ENCODE measurements at regions not wholly inside any gene's neighbourhood (a gene's known extent, or its start where the extent isn't known, plus 50 kb on each side); places are given as distances from the start of the nearest gene placed in this dataset.
"Not testable (repeated sequence)": the region's sequence is repeated elsewhere in the genome, so short reads cannot be mapped to it uniquely, and the experiment has no call there.

DNA sequence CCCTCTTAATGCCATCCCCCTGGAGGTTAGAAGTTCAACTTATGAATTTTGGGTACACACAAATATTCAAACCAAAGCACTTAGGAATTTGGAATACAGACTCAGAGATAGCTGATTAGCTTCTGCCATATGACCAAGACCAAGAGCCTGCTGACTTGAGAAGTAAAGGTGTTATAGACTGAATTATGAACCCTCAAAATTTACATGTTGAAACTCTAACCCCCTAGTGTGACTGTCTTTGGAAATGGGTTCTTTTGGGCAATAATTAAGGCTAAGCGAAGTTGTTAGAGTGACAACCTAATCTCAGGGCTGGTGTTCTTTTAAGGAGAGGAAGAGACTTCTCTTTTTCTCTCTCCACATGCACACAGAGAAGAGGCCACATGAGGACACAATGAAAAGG is 151.2 kb downstream of the COX18 start:
- no peak overlapping the region for H3K27ac Mint-ChIP-seq
- no peak for DNase-seq
- H3K4me1 Mint-ChIP-seq, result no peaks in the 10 kb centered on the region
- H3K27me3 Mint-ChIP-seq, result peaks cover 6% of the 10 kb centered on the region
- peaks cover 2% of the 10 kb centered on the region for H3K9me3 Mint-ChIP-seq
- H3K4me3 Mint-ChIP-seq, result no peak overlapping the region
- no peaks in the 10 kb centered on the region for H3K36me3 Mint-ChIP-seq

DNA sequence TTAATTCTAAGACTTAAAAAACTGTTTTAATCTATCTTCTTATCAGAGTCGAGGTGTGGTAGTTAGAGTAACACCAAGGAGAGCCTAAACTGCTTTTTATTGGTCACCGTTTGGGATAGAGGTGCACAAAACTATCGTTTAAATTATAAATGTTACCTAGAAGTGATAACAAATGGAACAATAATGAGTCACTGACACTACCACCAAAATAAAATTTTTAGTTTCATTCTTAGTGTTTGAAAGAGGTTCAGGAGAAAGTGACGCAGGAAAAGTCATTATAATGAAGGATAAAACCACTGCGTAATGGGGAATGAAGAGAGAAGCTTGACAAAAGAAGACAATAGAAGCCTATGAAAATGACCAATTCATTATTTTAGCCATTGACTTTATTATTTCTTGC is 158.2 kb downstream of the COX18 start:
- no peak for DNase-seq
- H3K27me3 Mint-ChIP-seq, result peaks cover 14% of the 10 kb centered on the region
- no peak overlapping the region for H3K27ac Mint-ChIP-seq
- no peak overlapping the region for H3K4me3 Mint-ChIP-seq
- H3K4me1 Mint-ChIP-seq, result no peaks in the 10 kb centered on the region
- no peaks in the 10 kb centered on the region for H3K36me3 Mint-ChIP-seq
- no peaks in the 10 kb centered on the region for H3K9me3 Mint-ChIP-seq

DNA sequence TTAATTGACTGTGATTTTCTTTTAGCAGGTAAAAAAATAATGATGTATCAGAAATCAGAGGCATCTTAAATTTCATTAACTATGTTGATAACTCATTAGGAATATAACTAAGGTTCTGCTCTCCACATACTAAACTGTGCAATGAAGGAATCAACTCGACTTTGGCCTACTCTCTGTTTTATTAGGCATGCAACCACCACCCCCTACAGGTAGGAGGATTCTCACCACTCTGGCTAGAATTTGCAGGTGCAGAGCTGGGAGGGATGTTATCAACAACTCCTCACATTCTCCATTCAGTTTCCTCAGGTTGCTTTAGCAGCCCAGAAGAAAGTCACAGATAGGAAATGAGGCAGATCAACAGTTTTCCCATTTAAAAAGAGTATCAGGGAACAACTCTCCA is 160.1 kb downstream of the COX18 start:
- no peaks in the 10 kb centered on the region for H3K4me1 Mint-ChIP-seq
- H3K27me3 Mint-ChIP-seq, result peaks cover 8% of the 10 kb centered on the region
- H3K27ac Mint-ChIP-seq, result no peak overlapping the region

DNA sequence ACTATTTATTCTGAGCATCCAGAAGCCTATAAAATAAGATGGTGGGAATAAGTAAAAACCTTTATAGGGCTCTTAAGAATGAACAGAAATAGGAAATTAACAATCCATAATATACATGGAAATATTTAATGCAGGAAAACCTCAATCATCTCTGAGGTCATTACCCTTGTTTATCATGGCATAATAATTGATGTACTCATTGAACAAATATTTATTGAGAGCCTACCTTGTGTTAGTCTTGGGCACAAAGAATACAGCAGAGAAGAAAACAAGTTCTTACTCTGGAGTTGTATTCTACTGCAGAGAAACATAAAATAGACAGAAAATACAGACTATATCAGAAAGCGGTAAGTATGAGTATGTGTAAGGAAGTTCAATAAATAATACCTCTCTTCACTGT is 167.2 kb downstream of the COX18 start:
- Mint-ChIP-seq H3K27me3 (no peaks in the 10 kb centered on the region), H3K27ac (no peak overlapping the region), H3K9me3 (no peaks in the 10 kb centered on the region), H3K36me3 (no peaks in the 10 kb centered on the region), H3K4me3 (no peak overlapping the region), H3K4me1 (no peaks in the 10 kb centered on the region)
- DNase-seq, result no peak

More for the DNA sequence above, 160.1 kb downstream of the COX18 start:
- H3K9me3 Mint-ChIP-seq, result no peaks in the 10 kb centered on the region
- H3K4me3 Mint-ChIP-seq, result no peak overlapping the region
- DNase-seq, result no peak
- H3K36me3 Mint-ChIP-seq, result no peaks in the 10 kb centered on the region

DNA sequence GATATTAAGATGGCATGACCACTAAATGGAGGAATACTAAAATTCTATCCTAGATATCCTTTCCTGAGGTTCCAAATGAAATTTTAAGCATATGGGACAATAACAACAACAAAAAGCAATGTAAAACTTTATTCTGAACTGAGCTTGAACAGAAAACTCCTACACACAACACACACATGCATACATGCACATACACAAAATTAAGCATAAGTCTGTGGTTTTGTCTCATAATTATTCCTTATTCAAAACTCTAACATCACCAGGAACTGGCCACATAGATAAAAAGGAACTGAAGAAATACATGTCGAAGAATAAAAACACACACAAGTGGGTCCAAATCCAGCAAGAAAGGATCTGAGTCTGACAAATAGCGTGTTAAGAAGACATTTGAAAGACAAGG is 168.0 kb downstream of the COX18 start:
- Mint-ChIP-seq H3K36me3 (no peaks in the 10 kb centered on the region), H3K27ac (no peak overlapping the region), H3K9me3 (no peaks in the 10 kb centered on the region), H3K4me1 (no peaks in the 10 kb centered on the region), H3K4me3 (no peak overlapping the region), H3K27me3 (no peaks in the 10 kb centered on the region)
- DNase-seq, result no peak

DNA sequence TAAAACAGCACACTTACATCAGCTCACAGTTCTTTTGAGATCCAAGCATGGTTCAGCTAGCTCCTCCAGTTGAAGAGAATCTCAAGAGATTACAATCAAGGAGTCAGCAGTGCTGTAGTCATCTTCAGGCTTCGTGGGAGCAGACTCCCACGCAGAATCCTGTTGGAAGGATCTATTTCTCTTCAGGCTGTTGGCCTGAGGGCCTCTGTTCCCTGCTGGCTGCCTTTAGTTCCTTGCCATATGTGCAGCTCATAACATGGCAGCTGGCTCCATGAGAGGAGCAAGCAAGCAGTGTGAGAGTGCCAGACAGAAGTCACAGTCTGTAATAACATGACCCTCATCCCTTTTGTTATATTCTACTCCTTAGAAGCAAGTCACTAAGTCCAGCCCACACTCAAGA is 168.6 kb downstream of the COX18 start:
- Mint-ChIP-seq H3K36me3 (no peaks in the 10 kb centered on the region), H3K27me3 (no peaks in the 10 kb centered on the region), H3K4me1 (no peaks in the 10 kb centered on the region), H3K4me3 (no peak overlapping the region), H3K27ac (no peak overlapping the region), H3K9me3 (no peaks in the 10 kb centered on the region)
- no peak for DNase-seq

DNA sequence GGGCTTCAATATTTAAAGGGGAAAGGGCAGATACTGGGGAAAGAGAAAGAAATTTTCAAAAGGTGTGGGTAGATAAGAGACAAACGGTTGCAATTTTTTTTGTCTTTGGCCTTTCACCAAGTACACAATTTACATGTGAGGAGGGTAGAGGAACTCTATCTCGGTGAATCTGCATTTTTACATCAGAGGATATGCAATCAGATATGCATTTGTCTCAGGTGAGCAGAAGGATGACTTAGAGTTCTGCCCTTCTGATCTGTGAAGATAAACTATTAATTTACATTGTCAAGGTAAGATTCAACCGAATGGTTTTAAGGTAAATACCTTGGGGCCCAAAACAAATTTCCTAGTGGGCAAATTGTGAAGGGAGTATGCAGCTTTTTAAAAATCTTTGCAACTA is 169.9 kb downstream of the COX18 start:
- no peak overlapping the region for H3K27ac Mint-ChIP-seq
- H3K4me1 Mint-ChIP-seq, result no peaks in the 10 kb centered on the region
- no peaks in the 10 kb centered on the region for H3K36me3 Mint-ChIP-seq
- no peaks in the 10 kb centered on the region for H3K9me3 Mint-ChIP-seq
- H3K4me3 Mint-ChIP-seq, result no peak overlapping the region
- no peak for DNase-seq
- peaks cover 4% of the 10 kb centered on the region for H3K27me3 Mint-ChIP-seq

DNA sequence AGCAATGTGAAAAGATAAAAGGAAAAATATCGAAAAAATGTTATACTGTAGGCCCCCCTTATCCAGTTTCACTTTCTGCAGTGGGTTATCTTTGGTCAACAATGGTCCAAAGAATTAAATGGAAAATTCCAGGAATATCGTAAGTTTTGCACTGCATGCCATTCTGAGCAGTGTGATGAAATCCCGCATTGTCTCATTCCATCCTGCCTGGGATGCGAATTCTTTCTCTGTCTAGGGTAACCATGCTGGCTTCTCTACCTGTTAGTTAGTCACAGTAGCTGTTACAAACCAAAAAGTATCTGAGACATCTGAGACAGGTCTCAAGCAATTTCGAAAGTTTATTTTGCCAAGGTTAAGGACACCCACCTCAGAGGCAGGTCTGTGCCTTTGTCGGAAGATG is 170.3 kb downstream of the COX18 start:
- H3K27me3 Mint-ChIP-seq, result peaks cover 4% of the 10 kb centered on the region

DNA sequence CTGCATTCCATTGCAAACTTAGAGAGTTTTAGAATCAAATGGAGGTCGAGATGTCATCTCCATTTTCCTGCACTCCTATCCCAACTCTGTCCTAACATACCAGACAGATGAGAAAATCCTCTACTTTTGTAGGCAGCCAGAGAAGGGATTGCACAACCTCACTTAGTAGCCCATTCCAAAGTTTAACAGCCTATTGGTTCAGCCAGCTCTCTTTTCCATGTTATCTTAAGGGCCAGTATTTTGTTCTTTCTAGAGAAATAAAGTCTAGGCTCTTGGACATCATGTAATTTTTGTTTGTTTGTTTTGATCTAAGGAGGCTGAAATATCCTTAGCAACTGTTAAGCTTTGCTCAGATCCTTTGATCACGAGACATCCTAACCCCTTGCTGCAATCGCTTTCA is 173.0 kb downstream of the COX18 start:
- peaks cover 11% of the 10 kb centered on the region for H3K27me3 Mint-ChIP-seq

More for the DNA sequence above, 170.3 kb downstream of the COX18 start:
- H3K4me1 Mint-ChIP-seq, result no peaks in the 10 kb centered on the region
- no peak overlapping the region for H3K27ac Mint-ChIP-seq
- no peaks in the 10 kb centered on the region for H3K9me3 Mint-ChIP-seq
- H3K36me3 Mint-ChIP-seq, result no peaks in the 10 kb centered on the region
- no peak overlapping the region for H3K4me3 Mint-ChIP-seq
- no peak for DNase-seq

DNA sequence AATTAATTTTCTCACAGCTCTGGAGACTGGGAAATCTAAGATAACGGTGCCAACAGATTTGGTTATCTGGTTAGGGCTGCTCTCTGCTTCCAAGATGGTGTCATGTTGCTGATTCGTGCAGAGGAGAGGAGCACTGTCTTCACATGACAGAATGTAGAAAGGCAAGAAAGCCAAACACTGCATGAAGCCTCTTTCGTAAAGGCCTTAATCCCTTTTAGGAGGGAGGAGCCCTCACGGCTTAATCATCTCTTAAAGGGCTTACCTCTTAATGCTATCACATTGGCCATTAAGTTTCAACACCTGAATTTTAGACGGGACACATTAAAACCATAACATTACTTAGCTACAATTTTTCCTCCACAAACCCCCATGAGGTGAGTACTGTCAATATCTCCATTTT is 174.1 kb downstream of the COX18 start:
- H3K27me3 Mint-ChIP-seq, result peaks cover 20% of the 10 kb centered on the region
- H3K4me3 Mint-ChIP-seq, result no peak overlapping the region
- no peaks in the 10 kb centered on the region for H3K9me3 Mint-ChIP-seq
- no peak overlapping the region for H3K27ac Mint-ChIP-seq
- H3K36me3 Mint-ChIP-seq, result no peaks in the 10 kb centered on the region
- H3K4me1 Mint-ChIP-seq, result no peaks in the 10 kb centered on the region
- DNase-seq, result no peak

More for the DNA sequence above, 173.0 kb downstream of the COX18 start:
- H3K4me1 Mint-ChIP-seq, result no peaks in the 10 kb centered on the region
- no peak for DNase-seq
- no peak overlapping the region for H3K4me3 Mint-ChIP-seq
- H3K27ac Mint-ChIP-seq, result no peak overlapping the region
- no peaks in the 10 kb centered on the region for H3K36me3 Mint-ChIP-seq
- H3K9me3 Mint-ChIP-seq, result no peaks in the 10 kb centered on the region

DNA sequence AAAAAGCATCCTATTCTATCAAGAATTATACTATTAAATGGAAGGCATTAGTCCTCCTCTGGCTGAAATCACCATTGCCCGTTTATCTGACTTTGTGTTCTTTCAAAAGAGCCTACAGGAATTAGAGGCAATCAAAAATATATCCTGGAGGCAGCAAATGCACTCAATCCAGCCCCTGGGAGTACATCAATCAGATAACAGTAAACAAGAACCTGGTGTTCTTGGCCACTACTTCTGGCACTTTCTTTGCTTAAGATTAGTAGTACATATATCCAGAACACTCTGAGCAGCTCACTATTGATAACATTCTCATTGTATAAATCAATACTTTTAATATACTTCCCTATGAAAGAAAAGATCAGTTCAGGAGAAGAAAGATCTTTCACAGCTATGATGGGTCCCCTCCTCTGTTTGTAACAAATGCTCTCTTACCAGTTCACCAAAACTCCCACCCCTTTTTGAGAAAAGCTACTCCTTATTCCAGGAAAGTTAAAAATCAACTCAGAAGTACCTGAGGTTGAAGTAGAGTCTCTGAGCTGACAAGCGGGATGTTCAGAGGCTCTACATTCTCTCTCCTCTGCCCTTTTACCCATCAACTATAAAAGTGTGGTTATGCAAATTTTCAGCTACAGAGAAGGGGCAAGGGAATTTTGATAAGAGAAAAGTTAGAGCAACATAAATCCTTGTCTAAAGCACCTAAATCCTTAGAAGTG is 176.0 kb downstream of the COX18 start:
- Mint-ChIP-seq H3K27ac (no peak overlapping the region), H3K4me3 (no peak overlapping the region), H3K4me1 (no peaks in the 10 kb centered on the region), H3K36me3 (no peaks in the 10 kb centered on the region), H3K9me3 (no peaks in the 10 kb centered on the region), H3K27me3 (peaks cover 20% of the 10 kb centered on the region)
- no peak for DNase-seq

DNA sequence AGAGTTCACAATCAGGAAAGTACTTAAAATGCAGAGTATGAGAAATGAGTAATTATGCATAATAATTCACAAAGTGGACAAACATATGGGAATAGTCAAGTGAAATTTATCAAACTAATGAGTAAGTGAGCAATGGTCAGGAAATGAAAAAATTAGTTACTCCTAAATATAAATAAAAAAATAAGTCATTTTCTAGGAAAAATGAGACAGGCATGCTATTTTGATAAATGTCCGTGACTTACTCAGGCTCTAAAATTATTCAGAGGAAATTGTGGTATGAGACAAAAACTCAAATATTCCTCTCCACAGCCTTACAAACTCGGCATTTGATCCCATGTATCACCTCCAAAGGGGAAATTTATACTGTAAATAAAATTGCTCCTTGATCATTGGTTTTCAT is 181.2 kb downstream of the COX18 start:
- H3K4me3 Mint-ChIP-seq, result no peak overlapping the region
- no peaks in the 10 kb centered on the region for H3K9me3 Mint-ChIP-seq
- H3K27me3 Mint-ChIP-seq, result peaks cover 17% of the 10 kb centered on the region
- no peaks in the 10 kb centered on the region for H3K4me1 Mint-ChIP-seq
- H3K36me3 Mint-ChIP-seq, result no peaks in the 10 kb centered on the region
- no peak overlapping the region for H3K27ac Mint-ChIP-seq
- no peak for DNase-seq

DNA sequence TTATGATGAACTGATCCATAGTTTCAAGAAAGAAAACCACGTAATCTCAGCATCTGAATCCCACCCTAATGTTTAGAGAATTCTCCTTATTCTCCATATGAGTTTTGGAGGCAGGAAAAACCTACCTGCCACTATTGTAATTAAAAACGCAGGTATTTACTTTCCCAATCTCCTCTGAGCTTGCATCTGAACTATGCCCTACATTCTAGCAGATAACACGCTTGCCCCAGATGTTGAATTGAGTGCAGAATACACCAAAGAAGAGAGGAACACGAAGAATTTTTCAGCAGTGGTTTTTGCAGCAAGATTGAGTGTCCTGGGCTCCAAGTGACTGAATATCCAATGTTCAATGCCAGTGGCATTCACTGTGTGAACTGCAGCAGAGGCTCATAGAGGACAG is 182.4 kb downstream of the COX18 start:
- Mint-ChIP-seq H3K4me1 (no peaks in the 10 kb centered on the region), H3K9me3 (no peaks in the 10 kb centered on the region), H3K4me3 (no peak overlapping the region), H3K36me3 (no peaks in the 10 kb centered on the region), H3K27me3 (peaks cover 13% of the 10 kb centered on the region), H3K27ac (no peak overlapping the region)
- DNase-seq, result no peak

DNA sequence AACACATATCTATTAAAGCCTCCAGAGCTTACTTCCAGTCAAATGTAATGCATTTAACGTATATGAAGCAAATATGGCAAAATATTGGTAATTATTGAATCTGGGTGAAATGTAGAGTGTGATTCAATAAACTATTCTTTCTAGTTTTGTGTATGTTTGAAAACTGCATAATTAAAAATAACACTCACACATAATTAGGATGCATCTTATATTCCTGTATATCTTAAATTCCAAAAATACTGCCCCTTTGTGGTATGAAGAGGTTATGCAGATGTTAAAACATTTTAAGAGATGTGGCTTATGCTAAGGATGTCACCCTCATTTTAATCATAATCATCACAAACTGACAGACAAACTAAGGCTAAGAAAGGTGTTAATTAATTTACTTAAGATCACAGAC is 182.9 kb downstream of the COX18 start:
- no peak for DNase-seq
- no peaks in the 10 kb centered on the region for H3K9me3 Mint-ChIP-seq
- peaks cover 9% of the 10 kb centered on the region for H3K27me3 Mint-ChIP-seq
- no peaks in the 10 kb centered on the region for H3K36me3 Mint-ChIP-seq
- H3K27ac Mint-ChIP-seq, result no peak overlapping the region
- H3K4me1 Mint-ChIP-seq, result no peaks in the 10 kb centered on the region
- H3K4me3 Mint-ChIP-seq, result no peak overlapping the region

DNA sequence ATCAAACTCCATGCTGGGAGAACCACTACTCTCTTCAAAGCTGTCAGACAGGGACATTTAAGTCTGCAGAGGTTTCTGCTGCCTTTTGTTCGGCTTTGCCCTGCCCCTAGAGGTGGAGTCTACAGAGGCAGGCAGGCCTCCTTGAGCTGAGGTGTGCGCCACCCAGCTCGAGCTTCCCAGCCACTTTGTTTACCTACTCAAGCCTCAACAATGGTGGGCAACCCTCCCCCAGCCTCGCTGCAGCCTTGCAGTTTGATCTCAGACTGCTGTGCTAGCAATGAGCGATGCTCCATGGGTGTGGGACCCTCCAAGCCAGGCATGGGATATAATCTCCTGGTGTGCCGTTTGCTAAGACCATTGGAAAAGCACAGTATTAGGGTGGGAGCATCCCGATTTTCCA is 185.3 kb downstream of the COX18 start:
- H3K4me1 Mint-ChIP-seq, H3K27ac Mint-ChIP-seq, H3K27me3 Mint-ChIP-seq, H3K9me3 Mint-ChIP-seq, DNase-seq, H3K36me3 Mint-ChIP-seq, H3K4me3 Mint-ChIP-seq: not testable (repeated sequence)

DNA sequence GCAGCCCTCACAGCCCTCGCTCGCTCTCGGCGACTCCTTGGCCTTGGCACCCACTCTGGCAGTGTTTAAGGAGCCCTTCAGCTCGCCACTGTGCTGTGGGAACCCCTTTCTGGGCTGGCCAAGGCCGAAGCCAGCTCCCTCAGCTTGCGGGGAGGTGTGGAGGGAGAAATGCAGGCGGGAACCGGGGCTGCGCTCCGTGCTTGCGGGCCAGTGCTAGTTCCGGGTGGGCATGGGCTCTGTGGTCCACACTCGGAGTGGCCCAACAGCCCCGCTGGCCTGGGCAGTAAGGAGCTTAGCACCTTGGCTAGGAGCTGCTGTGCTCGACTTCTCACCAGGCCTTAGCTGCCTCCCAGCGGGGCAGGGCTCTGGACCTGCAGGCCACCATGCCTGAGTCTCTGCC is 192.6 kb downstream of the COX18 start:
- Mint-ChIP-seq H3K4me3 (no peak overlapping the region), H3K9me3 (no peaks in the 10 kb centered on the region), H3K27me3 (no peaks in the 10 kb centered on the region), H3K36me3 (no peaks in the 10 kb centered on the region), H3K4me1 (no peaks in the 10 kb centered on the region), H3K27ac (no peak overlapping the region)
- no peak for DNase-seq
